HG03025 (cell line): ENCODE measurements at regions not wholly inside any gene's neighbourhood (a gene's known extent, or its start where the extent isn't known, plus 50 kb on each side); places are given as distances from the start of the nearest gene placed in this dataset.
A peak's percentile ranks its signal among the peaks of the same experiment; 100 is the strongest.
"Not testable (repeated sequence)": the region's sequence is repeated elsewhere in the genome, so short reads cannot be mapped to it uniquely, and the experiment has no call there.

ENCODE experiments used
- ATAC-seq: cut with Tn5 transposase; IDR thresholded peaks from one replicate; pipeline ENCODE4 v1.9.1; 2021; ENCODE audit warnings: mild to moderate bottlenecking, moderate library complexity; ENCODE audit not compliant: unreplicated experiment, low FRiP score

DNA sequence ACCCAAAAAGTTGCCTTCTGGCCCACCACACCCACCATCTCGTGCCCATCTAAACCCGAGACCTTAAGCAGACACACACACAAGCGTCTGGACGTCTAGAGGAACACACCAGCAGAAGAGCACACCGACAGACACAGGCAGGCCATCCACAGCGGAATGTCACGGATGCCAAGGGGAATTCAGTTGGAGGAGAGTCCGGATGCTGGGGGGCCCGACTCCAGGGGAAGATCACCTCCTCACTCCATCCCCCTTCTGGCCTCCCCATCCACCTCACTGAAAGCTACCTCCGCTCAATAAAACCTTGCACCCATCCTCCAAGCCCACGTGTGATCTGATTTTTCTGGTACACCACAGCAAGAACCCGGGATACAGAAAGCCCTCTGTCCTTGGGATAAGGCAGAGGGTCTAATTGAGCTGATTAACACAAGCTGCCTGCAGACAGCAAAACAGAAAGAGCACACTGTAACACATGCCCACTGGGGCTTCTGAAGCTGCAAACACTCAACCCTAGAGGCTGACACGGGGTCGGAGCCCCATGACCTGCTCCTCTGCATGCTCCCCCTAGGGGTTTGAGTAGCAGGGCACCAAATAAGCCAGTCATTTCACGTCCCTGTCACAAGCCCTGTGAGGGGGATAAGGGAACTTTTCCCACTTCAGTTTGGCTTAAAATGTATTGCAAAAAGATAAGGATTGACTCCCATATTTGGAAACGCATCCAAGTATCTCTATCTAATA is 339.6 kb upstream of the PCDH10 start:
- ATAC-seq, result no peak

DNA sequence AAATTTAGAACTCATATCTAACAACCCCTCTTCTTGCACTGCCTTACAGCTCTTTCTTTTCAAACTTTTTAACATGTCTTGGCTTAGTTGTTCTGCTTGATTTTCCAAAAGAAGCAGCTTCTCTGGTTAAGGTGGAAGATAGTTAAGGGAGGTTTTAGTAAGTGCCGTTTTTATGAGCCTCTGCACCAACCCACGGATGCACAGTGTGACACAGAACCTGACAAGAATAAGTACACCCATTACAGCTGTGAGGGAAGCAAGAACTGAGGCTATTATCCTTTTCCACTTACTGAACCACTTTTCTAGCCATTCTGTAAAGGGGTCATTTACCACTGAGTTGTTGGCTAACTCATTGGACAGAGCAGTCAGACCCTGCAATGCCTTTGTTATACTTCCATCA is 336.0 kb upstream of the PCDH10 start:
- ATAC-seq, result not testable (repeated sequence)

- ATAC-seq, result no peak
Measured at GRCh38 chr4:132818091-132818490, 331.0 kb upstream of the PCDH10 start.

DNA sequence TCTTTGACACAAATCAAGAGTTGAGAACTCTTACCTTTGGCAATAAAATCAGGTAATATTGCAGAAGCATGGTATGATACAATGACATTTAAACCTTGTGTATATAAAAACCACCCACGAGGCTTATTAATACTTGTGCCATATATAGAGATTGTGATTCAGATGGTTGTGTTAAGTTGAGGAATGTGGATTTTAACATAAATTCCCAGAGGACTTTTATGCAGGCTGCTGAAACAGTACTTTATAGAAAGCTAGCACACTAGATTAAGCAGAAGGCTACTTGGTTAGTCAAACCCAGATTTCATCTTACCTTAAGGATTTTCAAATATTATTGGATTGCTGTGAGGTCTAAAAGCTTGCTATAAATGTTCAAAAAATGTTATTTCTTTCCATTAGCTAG is 325.7 kb upstream of the PCDH10 start:
- no peak for ATAC-seq

DNA sequence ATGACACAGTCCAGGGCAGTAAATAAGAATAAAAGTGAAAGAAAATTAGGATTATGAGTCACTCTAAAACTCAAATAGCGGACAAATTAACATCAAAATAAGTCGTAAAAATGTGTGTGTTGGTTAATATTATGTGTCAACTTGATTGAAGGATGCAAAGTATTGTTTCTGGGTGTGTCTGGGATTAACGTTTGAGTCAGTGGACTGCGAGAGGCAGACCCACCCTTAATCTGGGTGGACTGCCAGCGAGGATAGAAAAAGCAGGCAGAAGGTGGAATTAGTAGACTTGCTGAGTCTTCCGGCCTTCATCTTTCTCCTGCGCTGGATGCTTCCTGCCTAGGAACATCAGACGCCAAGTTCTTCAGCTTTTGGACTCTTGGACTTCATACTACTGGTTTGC is 324.3 kb upstream of the PCDH10 start:
- no peak for ATAC-seq

GRCh38 chr4:132827522-132827921 is 321.6 kb upstream of the PCDH10 start:
- peak; percentile 64 for ATAC-seq

GRCh38 chr4:132838244-132838643 is 310.9 kb upstream of the PCDH10 start:
- ATAC-seq, result no peak

GRCh38 chr4:132839070-132839469 is 310.0 kb upstream of the PCDH10 start:
- no peak for ATAC-seq

- no peak for ATAC-seq
Measured at GRCh38 chr4:132859929-132860328, 289.2 kb upstream of the PCDH10 start.

GRCh38 chr4:132860976-132861375 is 288.1 kb upstream of the PCDH10 start:
- no peak for ATAC-seq

GRCh38 chr4:132863619-132864018 is 285.5 kb upstream of the PCDH10 start:
- no peak for ATAC-seq

GRCh38 chr4:132865458-132865857 is 283.6 kb upstream of the PCDH10 start:
- no peak for ATAC-seq

DNA sequence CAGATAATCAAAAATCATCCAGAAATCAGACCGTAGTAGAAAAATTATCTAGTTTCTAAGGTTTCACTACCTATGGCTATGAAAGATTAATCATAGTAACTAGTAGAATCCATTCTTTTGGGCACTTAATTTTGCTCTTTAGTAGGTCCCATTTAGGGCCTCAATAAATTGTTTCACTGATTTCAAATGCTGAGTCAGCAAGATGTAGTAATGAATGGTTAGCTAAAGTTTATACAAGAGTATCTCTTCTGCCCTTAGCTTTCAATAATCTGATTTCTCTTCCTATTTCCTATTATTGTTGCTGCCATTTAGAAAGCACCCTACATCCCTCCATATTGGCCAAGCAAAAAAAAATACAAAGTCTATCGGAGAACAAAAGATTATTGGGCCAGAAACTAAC is 283.2 kb upstream of the PCDH10 start:
- no peak for ATAC-seq

DNA sequence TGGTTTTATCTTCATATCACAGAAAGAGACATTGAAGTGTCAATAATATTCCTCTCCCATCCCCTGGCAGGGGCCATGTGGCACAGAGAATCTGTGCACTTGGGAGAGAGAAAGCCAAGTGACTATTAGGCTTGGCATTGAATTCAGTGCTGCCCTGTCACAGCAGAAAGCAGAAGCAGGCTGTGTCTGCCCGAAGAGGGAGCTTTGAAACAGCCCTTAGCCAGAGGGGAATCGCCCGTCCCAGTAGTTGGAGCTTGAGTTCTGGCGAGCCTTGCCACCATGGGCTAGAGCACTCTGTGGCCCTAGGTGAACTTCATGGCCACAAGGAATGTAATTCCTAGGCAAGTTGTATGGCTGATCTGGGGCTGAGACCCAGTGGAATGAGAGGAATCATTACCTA is 282.5 kb upstream of the PCDH10 start:
- no peak for ATAC-seq

GRCh38 chr4:132893787-132894186 is 255.3 kb upstream of the PCDH10 start:
- ATAC-seq, result no peak

DNA sequence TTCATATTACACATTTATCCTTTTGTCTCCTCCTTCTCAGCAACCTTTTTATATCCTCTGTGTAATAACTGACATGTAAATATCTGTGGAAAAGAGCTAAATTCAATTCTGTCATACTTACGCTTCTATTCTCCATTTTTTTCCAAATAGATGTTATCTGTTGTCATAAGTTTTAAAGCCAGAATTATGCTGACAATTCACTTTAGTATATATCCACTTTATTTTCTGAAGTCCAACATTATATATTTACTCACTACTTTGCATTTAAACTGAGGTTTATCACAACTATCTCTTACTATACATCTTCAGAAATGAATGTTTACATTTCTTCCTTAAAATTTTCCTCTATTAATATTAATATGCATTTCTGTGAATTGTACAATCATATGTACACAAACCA is 247.9 kb upstream of the PCDH10 start:
- no peak for ATAC-seq

GRCh38 chr4:132910229-132910748 is 238.8 kb upstream of the PCDH10 start:
- no peak for ATAC-seq

- no peak for ATAC-seq
Measured at GRCh38 chr4:132918096-132918495, 231.0 kb upstream of the PCDH10 start.

GRCh38 chr4:132923516-132923915 is 225.6 kb upstream of the PCDH10 start:
- no peak for ATAC-seq

DNA sequence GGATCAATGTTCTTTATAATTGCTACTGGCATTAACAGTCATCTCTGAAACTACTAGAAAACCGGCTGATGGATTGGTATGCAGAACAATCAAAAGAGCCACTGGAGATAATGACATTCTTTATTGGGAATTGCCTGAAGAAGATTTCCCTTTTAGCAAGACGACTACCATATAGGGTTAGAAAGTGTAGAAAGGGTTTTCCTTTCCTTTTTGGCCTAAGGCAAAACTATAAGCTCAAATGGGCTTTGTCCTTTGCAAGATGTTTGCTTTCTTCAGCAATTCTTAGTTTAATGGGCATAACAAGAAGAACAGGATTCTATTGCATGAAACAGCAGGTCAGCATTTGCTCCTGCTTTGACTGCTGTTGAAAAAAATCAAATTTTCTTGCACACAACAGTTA is 214.2 kb upstream of the PCDH10 start:
- ATAC-seq, result no peak

GRCh38 chr4:132955146-132955545 is 193.9 kb upstream of the PCDH10 start:
- ATAC-seq, result no peak

DNA sequence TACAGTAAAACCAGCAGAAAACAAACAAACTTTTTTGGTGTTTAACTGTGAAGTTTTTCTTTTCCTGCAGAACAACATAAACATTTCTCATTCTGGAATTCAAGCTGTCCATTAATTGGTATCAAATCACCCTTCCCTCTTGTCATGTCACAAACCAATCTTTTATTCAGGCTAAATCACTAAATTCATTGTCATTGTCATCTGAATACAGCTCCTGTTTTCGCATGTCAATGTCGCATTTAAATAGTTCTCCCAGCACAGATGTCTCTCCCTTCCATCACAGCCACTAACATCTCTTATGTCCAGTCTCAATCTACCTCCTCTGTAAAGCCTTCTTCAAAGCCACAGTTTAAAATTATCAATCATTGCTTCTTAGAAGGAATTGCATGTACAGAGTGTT is 192.1 kb upstream of the PCDH10 start:
- ATAC-seq, result no peak
